Cerebellar cortex (tissue), 1 donor: ENCODE measurements at regions not wholly inside any gene's neighbourhood (a gene's known extent, or its start where the extent isn't known, plus 50 kb on each side); places are given as distances from the start of the nearest gene placed in this dataset.
A peak's percentile ranks its signal among the peaks of the same experiment; 100 is the strongest.
"Not testable (repeated sequence)": the region's sequence is repeated elsewhere in the genome, so short reads cannot be mapped to it uniquely, and the experiment has no call there.

ENCODE experiments used
- DNase-seq: peaks from one replicate; pipeline ENCODE4 v3.0.0-alpha.2; 2015; ENCODE audit warnings: low spot score

DNA sequence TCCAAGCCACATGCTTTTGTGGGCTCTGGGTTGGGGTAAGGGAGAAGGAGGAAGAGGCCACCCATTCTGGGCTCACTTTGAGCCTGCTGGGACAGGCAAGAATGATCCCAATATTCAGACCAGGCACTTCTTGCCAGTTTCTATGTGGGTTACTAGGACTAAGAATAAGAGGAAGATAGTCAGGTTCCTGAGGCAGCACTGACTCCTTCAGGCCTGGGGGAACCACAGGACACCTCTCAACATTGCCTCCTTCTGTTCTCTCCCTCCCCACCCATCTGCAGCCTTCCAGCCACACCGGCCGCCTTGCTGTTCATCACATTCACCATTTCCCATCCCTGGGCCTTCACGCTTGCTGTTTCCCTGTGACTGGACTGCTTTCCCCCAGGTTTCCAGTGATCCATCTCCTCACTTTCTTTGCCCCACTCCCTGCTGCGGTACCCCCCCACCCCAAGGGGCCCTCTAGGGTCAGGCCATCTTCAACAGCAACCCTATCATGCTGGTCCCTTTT lies 69.2 kb upstream of the SIRPA start:
- DNase-seq = no peak

DNA sequence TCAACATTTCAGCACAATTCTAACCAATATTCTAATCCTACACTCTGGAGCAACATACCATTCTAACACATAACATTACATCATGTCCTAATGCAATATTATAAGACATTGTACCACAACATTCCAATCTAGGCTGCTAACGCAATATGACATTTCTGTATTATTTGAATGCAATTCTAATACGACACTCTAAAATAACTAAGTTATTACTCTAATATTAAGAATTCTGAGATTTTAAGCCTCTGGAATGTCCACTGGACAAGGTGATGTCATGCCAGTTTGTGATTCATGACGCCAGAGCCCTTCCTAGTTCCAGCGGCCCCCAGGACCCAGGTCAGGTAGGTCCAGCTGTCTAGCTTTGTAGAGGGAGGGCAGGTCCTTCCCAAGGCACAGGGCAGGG lies 69.7 kb upstream of the SIRPA start:
- no peak for DNase-seq

DNA sequence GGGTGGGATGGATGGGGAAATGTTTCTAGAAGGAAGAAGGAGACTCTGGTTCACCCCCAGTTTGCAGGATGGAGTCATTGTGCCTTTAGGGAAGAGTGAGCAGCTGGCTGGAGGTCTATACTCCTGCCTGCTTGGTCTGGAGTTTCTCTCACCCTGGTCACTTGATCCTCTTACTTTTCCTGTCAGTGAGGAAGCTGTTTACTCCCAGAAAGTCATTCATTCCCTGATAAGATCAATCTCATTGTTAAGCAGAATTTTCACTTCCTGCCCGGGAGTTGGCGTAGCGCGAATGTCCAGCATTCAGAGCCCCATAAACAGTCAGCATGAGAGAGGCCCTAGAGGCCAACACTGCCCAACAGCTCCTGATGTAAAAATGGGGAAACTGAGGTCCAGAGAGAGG lies 70.4 kb upstream of the SIRPA start:
- no peak for DNase-seq

DNA sequence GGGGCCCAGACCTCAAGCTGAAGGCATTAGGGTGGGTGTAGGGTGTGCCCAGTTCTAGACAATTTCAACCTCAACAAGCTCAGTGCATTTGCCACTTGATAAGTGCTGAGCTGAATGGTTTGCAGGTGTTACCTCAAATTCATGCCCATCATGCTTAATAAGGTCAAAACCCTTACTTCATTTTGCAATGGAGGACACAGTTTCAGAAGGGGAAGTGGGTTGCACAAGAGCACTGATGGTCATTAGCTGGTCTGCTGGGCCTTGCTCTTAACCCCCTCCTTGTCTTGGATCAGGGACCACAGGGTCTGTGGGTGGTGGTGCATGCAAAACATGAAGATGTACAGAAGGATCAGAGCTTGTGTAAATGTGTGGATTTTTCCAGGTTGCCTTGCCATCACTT lies 71.0 kb upstream of the SIRPA start:
- DNase-seq = no peak

DNA sequence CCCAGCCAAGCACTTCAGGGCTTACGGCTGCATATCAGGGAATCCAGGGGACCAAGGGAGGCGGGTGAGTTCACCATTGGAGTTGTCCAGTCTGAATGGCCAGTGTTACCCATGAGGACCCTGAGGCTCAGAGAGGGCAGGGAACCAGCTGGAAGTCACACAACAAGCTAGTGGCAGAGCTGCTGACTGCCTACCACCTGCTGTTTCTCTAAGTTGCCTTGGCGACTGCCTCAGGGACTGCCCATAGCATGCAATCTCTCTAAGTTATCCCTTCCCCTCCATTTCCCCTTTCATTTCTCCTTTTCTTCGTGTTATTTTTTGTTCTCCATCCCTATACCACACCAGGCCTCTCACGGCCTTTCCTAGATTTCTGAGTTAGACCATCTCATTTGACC lies 71.8 kb upstream of the SIRPA start:
- DNase-seq = no peak

DNA sequence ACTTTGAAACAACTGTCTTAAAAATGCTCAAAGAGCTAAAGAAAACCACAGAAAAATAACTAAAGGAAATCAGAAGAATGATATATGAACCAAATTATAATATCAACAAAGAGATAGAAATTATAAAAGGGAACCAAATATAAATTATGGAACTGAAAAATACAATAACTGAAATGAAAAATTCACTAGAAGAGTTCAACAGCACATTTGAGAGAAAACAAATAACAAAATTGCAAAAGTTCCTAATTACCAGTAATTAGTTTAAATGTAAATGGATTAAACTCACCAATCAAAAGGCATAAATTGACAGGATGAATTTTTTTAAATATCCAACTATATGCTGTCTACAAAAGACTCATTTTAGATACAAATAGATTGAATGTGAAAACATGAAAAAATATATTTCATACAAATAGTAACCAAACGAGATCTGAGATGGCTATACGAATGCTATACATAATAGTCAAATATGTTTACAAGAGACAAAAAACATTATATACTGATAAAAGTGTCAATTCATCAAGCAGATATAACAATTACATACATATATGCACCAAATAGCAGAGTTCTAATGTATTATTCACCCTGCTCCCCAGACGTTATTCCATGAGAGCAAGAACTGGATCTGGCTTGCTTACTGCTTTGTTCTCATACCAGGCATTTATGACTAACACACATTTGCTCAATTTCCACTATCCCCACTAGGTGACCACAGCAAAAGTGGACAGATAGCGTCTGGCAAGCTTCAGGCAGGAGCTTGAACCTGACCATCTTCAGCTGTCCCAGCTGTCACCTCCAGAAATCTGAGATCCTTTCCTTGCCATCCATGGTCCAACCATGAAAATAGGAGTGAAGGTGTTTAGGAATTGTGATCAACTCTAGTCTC lies 72.4 kb upstream of the SIRPA start:
- DNase-seq = no peak

DNA sequence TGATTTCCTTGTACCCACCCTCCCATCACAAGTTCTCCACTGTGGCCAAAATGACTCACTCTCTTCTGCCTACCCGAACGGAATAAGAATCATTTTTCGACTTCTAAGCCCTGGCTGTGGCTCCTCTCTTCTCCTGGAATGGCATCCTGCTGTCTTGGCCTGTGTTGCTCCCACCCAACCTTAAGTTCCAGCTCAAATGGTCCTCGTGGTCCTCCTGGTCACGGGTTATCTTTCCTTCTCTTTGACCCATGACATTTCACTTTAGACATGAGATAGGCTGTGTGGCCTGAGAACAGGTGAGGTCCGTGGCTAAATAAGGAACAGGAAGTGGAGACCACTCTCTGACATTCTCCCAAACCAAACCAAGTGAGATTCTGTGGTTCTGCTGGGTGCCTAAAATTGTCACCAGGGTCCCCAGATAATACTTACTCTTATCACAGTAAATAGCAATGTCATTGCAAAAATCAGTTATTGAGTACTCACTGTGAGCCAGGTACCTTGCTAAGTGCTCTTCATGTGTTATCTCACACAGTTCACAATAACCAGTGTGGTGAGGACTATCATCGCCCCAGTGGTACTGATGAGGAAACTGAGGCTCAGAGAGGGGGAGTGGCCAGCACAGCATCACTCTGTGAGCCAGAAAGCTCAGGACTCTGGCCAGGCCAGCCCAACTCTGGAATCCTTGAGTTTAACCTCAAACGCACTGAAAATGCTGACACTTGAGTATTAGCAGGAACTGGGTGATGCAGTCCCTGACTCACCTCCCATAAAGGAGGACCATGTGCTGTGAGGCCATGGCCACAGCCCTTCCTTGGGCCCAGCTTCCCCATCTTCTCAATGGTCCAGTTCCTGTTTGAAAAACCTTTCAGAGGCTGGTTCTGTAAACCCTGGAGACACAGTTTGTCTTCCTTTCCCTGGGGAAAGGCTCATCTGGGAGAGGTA lies 74.8 kb upstream of the SIRPA start:
- no peak for DNase-seq

DNA sequence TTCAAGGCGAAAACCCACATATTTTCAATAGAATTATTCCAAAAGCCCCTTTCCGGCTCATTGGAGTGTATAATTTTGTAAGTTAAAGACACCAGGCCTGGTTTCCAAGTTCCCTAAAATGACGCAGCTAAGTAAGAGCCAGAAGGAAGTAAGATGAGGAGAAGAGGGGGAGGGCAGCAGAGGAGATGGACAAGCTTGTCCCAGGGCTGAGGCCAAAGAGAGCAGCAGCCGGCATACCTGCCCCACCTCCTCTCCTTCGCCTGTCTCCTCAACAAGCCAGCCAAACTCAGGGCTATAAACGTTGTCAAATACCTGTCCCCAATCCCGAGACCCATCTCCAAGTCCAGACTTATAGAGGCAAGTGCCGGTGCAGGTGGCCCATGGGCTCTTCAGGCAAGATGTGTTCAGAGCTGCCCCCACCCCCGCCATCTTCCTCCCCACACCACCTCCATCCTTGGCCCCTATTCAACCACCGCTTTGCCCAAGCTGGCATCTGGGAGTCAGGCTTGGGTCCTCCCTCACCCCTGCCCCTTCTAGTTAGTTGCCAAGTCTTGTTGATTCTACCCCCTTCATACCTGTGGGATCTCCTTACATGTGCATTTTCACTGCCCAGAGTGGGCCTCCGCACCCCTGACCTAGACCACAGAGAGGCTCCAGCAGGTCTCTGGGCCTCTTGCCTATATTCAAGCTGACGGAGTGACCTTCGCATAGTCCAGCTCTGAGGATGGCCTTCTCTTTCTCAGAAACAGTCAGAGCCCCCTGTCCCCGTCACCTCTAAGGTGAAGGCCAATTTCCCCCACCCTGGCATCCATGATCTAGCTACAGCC lies 75.7 kb upstream of the SIRPA start:
- DNase-seq = no peak

DNA sequence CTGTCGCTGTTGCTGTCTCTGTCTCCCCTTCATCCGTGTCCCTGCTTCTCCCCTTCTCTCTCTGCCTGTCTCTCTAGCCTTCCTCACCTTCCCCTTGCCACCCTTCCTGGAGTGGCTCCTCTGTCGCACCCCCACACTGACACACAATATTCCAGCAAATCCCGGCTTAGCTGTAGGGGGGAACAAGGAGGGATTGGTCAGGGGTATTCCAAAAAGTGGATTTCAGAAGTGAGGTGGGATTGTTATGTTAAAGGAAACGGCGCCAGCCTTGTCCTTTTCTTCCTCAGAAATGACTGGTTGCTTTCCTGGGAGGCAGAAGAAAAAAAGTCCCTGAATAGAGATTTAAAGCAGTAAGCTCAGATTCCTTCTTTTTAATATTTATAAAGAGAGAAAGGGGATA lies 76.3 kb upstream of the SIRPA start:
- no peak for DNase-seq

DNA sequence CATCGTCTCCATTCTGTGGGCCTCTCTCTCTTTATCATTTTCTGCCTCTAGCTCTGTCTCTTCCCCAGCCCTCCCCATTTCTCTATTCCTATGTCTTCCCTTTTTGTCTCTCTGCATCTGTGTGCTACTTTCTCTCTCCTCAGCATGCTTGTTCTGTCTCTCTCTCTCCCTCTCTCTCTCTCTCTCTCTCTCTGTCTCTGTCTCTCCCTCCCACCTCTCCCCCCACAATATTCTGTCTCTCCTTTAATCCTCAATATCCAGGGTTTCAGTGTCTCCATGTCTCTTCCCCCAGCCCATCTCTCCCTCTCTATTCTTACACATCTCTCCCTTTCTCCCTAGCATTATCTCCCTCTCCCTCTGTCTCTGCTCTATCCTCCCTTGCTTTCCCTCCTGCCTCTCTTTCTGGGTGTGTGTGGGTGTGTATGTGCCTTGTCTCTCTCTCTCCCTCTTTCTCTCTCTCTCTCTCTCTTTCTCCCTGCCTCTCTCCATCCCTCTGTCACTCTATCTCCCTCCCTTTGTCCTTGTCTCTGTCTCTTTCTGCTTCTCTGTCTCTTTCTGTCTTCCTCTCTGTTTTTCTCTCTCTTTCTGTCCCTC lies 76.9 kb upstream of the SIRPA start:
- no peak for DNase-seq

DNA sequence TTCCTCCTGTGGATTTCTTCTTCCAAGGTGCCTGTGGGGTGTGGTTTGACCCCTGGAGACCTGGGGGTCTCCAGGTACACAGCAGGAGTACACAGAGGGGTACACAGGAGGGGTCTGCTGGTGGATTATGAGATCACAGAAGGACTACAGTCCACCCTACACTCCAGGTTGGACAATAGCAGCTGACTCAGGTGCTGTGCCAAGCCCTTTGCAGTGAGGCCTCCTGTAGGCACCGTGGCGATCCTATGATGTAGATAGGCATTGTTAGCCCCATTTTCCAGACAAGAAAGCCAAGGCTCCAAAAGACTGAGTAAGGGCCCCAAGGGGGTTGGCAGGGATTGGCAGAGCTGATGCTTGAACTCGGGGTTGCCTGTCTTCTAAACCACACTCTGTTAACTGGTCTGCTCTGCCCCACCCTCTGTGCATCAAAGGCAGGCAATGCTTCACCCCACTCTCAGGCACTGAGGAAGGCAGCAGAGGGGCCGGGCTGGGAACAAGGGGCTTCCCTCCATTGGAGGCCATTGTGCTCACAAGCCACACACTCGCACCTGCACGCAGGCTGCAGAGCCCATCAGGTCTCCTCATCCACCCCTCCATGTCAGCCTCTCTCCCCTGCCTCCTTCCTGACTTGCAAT lies 77.5 kb upstream of the SIRPA start:
- DNase-seq = no peak

DNA sequence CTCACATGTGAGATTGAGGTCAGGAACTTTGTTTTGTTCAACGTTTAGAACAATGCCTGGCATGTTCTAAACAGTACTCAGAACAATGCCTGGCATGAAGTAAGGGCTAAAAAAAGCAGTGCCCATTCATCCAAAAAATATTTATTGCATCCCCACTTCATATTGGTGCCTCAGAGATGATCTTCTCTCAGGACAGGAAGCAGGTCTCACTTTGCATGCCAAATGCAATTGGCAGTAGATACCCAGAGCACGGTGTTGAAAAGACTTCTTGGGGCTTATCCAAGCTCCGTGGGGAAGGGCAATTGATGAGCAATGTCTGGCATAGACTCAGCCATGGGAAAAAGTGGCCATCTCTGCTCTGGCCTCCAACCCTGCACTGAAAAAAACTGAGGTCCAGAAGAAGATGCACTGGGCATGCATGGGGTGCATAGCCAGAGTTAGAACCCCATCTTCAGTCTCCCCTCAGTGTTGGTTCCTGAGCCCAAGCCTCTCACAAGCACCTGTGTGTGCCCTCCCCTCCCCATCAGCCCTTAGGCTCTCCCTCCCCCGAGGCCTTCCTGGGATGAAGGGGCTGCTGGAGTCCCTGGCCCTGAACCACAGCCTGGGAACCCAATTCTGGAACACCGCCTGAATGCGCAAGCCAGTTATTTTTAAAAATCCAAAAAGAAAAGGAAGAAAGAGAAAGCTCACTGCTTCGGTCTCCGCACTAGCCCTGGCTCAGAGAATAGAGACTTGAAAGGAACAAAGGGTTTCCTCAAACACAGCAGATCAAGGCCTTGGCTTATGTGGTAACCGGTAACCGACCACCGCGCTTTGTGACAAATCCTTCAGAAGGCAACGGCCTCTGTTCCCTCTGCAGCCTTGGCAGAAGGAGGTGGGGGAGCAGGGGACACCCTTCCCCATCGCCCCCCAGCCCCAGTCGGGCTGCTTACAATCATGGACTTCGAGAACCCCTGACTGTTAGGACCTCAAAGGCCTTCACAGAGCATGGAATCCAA lies 78.5 kb upstream of the SIRPA start:
- DNase-seq = peak; percentile 73

DNA sequence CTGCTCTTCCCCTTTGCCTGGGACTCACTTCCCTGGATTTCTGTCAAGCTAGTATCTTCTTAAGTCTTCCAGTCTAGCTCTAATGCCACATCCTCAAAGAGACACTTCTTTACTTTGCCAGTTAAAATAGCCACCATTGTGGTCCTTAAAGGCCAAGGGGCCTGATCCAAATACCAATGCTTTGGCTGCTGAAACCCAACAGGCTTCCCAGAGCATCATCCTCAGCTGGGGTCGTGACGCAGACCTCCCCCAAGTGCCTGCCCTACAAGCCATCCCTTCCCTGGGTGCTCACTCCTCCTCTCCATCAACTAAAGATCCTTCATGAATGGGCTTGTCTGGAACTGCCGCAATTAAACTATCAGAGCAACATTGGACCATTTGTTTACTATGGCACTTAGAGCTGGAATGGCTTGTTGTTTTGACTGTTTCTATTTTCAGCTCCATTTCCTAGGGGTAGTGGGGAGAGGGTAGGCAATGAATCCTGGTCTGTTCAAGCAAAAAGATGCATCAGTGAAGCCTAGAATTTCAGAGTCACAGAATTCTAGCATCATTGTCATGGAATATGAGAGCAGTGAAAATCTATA lies 79.6 kb upstream of the SIRPA start:
- DNase-seq = no peak

DNA sequence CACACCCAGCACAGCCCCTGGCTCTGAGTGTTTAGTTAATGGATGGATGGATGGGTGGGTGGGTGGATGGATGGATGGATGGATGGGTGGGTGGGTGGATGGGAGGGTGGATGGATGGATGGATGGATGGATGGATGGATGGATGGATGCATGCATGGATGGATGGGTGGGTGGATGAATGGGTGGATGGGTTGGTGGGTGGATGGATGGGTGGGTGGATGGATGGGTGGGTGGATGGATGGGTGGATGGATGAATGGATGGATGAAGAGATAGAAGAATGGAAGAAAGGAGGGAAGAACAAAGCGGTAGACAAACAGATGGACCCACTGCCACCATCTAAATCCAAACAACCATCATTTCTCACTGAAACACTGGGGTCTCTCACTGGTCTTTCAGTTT lies 80.3 kb upstream of the SIRPA start:
- DNase-seq = not testable (repeated sequence)

DNA sequence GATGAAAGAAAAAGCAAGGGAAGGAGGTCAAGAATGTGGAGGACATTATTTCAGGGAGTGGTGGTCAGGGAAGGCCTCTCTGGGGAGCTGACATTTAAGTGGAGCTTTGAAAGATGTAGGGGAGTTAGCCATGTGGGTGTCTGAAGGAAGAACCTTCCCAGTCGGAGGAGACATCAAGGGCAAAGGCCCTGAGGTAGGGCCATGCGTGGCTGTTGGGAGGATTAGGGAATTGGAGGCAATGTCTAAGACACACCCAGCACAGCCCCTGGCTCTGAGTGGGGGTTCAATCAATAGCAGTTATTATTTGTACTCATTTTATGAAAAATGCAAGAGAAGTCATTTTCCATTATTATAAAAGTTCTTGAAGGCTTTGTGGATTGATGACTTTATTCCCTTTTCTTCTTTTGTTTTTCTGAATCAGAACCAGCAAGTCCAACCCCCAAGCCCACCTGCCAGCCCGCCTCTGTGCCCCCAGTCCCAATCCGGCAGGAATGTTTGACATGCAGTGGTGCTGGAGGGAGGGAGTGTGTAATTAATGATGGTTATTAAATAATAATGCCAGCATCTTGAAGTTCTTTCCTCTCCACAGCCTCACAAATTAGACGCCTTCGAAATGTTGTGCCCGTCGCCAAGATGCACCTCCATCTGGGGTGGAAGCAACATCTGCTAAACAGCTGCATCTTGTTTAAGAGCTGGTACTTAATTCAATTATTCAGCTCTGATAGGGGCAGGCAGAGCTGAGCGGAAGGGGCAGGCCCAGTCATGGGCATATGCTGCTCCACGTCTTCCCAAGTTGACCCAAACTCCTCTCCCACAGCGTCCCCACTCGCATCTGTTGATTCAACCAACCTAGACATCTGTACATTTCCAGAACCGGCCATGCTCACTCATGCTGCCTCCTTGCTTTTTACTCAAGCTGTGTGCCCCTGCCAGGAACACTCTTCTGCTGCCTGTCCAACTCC lies 81.3 kb upstream of the SIRPA start:
- DNase-seq = no peak

DNA sequence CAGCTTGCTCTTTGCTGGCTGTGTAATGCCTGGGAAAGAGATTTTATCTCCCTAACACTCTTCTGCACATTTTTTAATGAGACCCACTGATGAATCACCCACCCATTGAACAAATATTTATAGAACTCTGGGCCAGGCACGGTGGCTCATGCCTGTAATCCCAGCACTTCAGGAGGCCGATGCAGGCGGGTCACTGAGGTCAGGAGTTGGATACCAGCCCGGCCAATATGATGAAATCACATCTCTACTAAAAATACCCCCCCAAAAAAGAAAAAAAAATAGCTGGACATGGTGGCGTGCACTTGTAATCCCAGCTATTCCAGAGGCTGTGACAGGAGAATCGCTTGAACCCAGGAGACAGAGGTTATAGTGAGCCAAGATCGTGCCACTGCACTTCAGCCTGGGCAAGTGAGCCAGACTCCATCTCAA lies 82.1 kb upstream of the SIRPA start:
- DNase-seq = no peak

DNA sequence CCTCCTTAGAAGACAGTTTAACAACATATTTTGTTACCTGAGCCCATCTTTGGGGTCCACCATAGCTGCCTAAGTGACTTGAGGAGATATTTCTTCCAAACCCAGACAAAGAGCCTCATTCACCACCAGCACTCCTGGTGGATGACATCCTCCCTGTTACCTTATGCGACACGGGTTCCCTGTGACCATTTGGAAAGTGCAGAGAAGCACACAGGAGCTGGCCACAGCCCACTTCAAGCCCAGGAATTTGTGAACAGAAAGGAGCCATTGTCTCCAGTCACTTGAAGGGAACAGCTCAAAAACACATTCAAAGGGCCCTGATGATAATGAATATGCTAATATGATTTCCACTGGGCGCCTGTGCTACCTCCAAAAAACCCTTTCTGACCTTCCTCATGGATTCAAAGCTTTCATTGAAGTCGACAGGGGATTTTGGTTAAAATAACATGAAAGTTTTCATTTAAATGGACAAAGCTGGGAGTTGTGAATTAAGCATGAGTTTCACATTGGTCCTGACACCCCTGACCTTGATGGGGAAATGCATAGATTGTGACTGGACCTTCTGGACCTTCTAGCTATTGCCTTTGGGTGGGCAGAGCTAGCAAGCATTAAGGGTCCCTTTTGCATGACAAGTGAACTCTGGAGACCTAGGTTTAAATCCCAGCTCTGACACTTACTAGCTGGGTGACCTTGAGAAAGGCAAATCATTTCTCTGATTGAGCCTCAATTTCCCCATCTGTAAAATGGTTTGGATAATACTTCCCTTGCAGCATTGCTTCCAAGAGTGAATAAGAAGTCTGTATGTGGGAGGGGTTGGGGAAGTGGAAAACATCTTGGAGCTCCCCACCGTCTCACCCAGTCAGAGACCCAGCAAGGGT lies 83.3 kb upstream of the SIRPA start:
- DNase-seq = no peak
